Psoas muscle (tissue), 7 donors: ENCODE measurements at regions not wholly inside any gene's neighbourhood (a gene's known extent, or its start where the extent isn't known, plus 50 kb on each side); places are given as distances from the start of the nearest gene placed in this dataset.

Experiments
- ATAC-seq, 4 donors: fragments of 200-7000 bp; cut with Tn5 transposase; one replicate each; pipeline ENCODE4 v1.9.1; 2020; ENCODE audit warnings: moderate library complexity in 3 of 4, mild to moderate bottlenecking in 2 of 4
- DNase-seq, 2 donors: peaks; one replicate each; pipeline ENCODE4 v3.0.0-alpha.2; 2020
- H3K27ac ChIP-seq: fragments of 200-600 bp; one replicate; pipeline ENCODE4 v1.8.0; 2022
- H3K27me3 ChIP-seq, 3 donors: fragments of 200-600 bp in 1 of 3; one replicate each; pipeline versions ENCODE4 v1.6.1 to v1.8.0; 2013 to 2022; ENCODE audit warnings: low read length in 2 of 3, mild to moderate bottlenecking in 2 of 3, moderate library complexity in 1 of 3; ENCODE audit not compliant: insufficient read depth in 3 of 3
- H3K36me3 ChIP-seq, 2 donors: fragments of 200-600 bp in 1 of 2; one replicate each; pipeline versions ENCODE4 v1.6.1 to v1.8.0; 2013 to 2022; ENCODE audit warnings: low read depth in 1 of 2, mild to moderate bottlenecking in 1 of 2, moderate library complexity in 1 of 2; ENCODE audit not compliant: insufficient read depth in 1 of 2
- H3K4me1 ChIP-seq: fragments of 200-600 bp; one replicate; pipeline ENCODE4 v1.8.0; 2022
- H3K4me3 ChIP-seq: fragments of 200-600 bp; one replicate; pipeline ENCODE4 v1.8.0; 2022; ENCODE audit warnings: mild to moderate bottlenecking
- H3K9me3 ChIP-seq: fragments of 200-600 bp; one replicate; pipeline ENCODE4 v1.8.0; 2022
- CTCF ChIP-seq: fragments of 200-600 bp; IDR thresholded peaks from one replicate; pipeline ENCODE4 v1.8.0; 2022; ENCODE audit warnings: antibody characterized with exemption
- WGBS, 3 donors: extraction: QIAGEN DNeasy Blood & Tissue Kit; methylation state at CpG; one replicate each; pipeline versions ENCODE4 v1.1.6 to v1.1.7; 2013; 5-methylcytosine and 5-hydroxymethylcytosine counted together
- intact Hi-C, 2 donors: fragments of 100-400 bp; cut with DNase I; formaldehyde crosslinking; loops; one replicate each; pipeline versions ENCODE4 v1.11.0 to v1.14.2; 2022
- donor health status: healthy with polysubstance abuse.
- donor health status: DM: no; HTN: no; CAD: no; lungs with moderate emphysema.
- donor health status: Bipolar disorder and iron deficiency.
- donor health status: healthy.
- donor health status: DM: yes; HTN: yes; CAD: no.
- donor health status: DM: no; HTN: no; CAD: no.
- donor health status: DM: yes; HTN: yes; CAD: no.

DNA sequence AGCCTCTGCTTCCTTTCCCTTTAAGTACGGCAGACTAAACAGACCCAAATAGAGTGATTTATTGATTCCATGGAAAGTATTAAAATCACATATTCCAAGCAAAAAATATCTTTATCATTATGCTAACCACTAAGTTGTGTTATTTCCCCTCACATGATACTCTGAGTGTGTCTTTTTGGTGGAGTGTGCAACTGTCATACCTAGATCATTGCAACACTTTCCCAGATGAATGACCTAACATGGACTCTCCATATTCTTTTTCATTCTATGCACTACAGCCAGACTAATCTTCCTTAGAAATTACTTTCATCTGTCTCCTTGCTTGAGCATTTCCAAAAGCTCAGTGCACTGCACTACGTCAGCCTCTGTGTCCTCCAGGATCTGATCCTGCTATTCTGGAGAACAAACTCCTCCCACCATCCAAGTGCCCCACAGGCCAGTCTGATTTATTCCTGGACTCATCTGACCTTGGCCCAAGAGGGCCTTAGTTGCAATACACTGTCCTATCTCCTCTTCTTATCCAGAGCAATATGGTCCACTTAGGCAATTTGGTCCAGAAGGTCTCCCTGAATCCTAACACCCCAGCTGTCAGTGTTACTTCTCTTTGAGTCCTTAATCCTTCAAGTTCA lies 263.3 kb upstream of the KLF6 start:
- no peak for DNase-seq
- ATAC-seq = no peak
- Histone ChIP-seq H3K27me3 (no peaks in the 10 kb centered on the region), H3K36me3 (no peaks in the 10 kb centered on the region), H3K4me3 (no peak overlapping the region), H3K27ac (no peak overlapping the region), H3K9me3 (no peaks in the 10 kb centered on the region), H3K4me1 (peaks cover 6% of the 10 kb centered on the region)
- TF ChIP-seq CTCF = no peak
- intact Hi-C loops = no loop called here
- 43 to 65% (median 43%) methylated on average over 2 of the region's 2 CpGs for WGBS, 3 donors

GRCh38 chr10:4046712-4047354 lies 261.8 kb upstream of the KLF6 start:
- H3K27me3 ChIP-seq = no peaks in the 10 kb centered on the region
- H3K36me3 ChIP-seq = no peaks in the 10 kb centered on the region
- H3K27ac ChIP-seq = no peak overlapping the region
- no peak for TF ChIP-seq CTCF
- intact Hi-C loops = no loop called here
- WGBS, 3 donors = 64 to 75% (median 64%) methylated on average over 7 of the region's 7 CpGs
- DNase-seq = no peak
- peaks cover 2% of the 10 kb centered on the region for H3K9me3 ChIP-seq
- H3K4me3 ChIP-seq = no peak overlapping the region
- no peak for ATAC-seq
- H3K4me1 ChIP-seq = peaks cover 6% of the 10 kb centered on the region

- H3K4me3 ChIP-seq = no peak overlapping the region
- ATAC-seq (no peak), DNase-seq (no peak)
- no peaks in the 10 kb centered on the region for H3K27me3 ChIP-seq
- H3K9me3 ChIP-seq = peaks cover 9% of the 10 kb centered on the region
- no peak for TF ChIP-seq CTCF
- H3K4me1 ChIP-seq = peaks cover 6% of the 10 kb centered on the region
- H3K27ac ChIP-seq = no peak overlapping the region
- H3K36me3 ChIP-seq = no peaks in the 10 kb centered on the region
- intact Hi-C loops = no loop called here
- WGBS, 3 donors = 84 to 93% (median 90%) methylated on average over 3 of the region's 3 CpGs
Observed at GRCh38 chr10:4046030-4046429, 261.0 kb upstream of the KLF6 start.

- no peaks in the 10 kb centered on the region for H3K27me3 ChIP-seq
- no peak for ATAC-seq
- 71 to 74% (median 72%) methylated on average over 7 of the region's 7 CpGs for WGBS, 3 donors
- H3K9me3 ChIP-seq = peaks cover 9% of the 10 kb centered on the region
- no peak for DNase-seq
- intact Hi-C loops = no loop called here
- TF ChIP-seq CTCF = no peak
- H3K4me3 ChIP-seq = no peak overlapping the region
- H3K4me1 ChIP-seq = no peaks in the 10 kb centered on the region
- H3K27ac ChIP-seq = no peak overlapping the region
- H3K36me3 ChIP-seq = no peaks in the 10 kb centered on the region
Observed at GRCh38 chr10:4043897-4044665, 259.1 kb upstream of the KLF6 start.
